GM12891 (cell line): ENCODE measurements at regions not wholly inside any gene's neighbourhood (a gene's known extent, or its start where the extent isn't known, plus 50 kb on each side); places are given as distances from the start of the nearest gene placed in this dataset.

Experiments
- DNase-seq: peaks from one replicate; pipeline ENCODE4 v3.0.0; 2011; ENCODE audit warnings: low spot score; ENCODE audit not compliant: insufficient read length
- FAIRE-seq: peaks from 2 replicates; lab custom pipeline; 2011; peaks lifted over from hg19 to GRCh38; lab: Jason Lieb, UNC
- PAX5 ChIP-seq: IDR thresholded peaks from 2 replicates; pipeline ENCODE4 v1.6.1; 2011; ENCODE audit warnings: low read length, moderate library complexity, mild to moderate bottlenecking; ENCODE audit not compliant: insufficient read depth, severe bottlenecking
- POLR2A ChIP-seq: IDR thresholded peaks from 2 replicates; pipeline ENCODE4 v1.6.1; 2011; ENCODE audit warnings: low read depth, low read length, control low read depth
- POLR2AphosphoS5 ChIP-seq: IDR thresholded peaks from 2 replicates; pipeline ENCODE4 v1.6.1; 2011; ENCODE audit warnings: low read depth, low read length, control low read depth
- POU2F2 ChIP-seq: IDR thresholded peaks from 2 replicates; pipeline ENCODE4 v1.6.1; 2011; ENCODE audit warnings: low read depth, mild to moderate bottlenecking, control low read depth, low read length, moderate library complexity
- SPI1 ChIP-seq: IDR thresholded peaks from 2 replicates; pipeline ENCODE4 v1.6.1; 2011; ENCODE audit warnings: low read depth, low read length, control low read depth
- TAF1 ChIP-seq: IDR thresholded peaks from 2 replicates; pipeline ENCODE4 v1.6.1; 2011; ENCODE audit warnings: low read depth, low read length, control low read depth

DNA sequence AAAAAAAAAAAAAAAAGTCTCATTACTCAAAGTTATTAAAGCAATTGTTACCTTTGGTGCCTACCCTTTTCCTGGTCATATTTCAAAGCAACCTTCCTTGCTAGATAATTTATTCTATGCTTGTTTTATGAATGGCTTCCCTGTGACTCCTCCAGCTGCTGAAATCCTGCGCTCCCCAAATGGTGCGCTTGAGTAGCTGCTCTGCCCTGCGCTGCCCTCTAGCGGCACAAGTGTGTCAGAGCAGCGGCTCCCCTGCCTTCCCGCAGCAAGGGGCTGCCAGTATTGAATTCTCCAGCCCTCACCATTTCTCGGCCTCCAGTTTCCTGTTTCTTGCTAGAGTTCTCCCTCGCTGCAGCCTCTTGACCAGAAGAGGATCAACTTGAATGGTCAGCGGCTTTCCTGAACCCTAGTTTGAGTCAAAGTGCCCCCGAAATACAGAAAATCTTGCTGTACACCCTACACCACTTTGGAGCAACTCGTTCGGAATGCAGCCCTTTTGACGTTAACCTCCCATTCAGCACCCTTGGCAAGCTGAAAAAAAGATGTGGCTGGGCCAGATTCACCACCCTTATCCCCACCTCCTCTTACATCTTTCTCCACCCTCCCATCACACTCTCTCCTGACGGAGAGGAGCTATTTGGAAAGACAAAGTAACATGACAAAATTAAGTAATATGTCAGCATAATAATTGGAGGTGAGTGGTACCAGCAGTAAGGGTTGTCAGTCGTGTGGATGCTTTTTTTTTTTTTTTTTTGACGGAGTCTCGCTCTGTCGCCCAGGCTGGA is 60.4 kb upstream of the KLHL31 start:
- DNase-seq (peak; percentile 58), FAIRE-seq (peak; percentile 78)
- TF ChIP-seq POU2F2 (no peak), POLR2AphosphoS5 (no peak), PAX5 (peak; percentile 85), TAF1 (no peak), POLR2A (no peak), SPI1 (no peak)

- TF ChIP-seq TAF1 (no peak), SPI1 (no peak), POLR2A (no peak), POU2F2 (no peak), POLR2AphosphoS5 (no peak), PAX5 (no peak)
- DNase-seq, result no peak
- no peak for FAIRE-seq
Observed at GRCh38 chr6:53724501-53724900, 58.9 kb upstream of the KLHL31 start.

DNA sequence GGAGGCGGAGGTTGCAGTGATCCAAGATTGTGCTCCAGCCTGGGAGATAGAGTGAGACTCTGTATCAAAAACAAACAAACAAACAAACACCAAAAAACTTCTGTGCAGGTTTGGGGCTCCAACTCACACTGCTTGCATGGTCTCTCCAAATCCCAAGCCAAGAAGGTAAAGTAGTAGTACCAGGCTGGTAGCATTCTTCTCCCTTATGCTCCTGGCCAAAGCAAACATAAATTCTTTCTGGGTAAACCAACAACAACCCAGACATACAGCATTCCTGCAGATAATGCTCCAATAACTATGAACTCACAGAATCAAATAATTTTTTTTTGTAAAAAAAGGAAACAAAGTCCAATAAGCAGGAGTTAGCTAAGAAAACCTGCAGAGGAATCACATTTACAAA is 57.8 kb upstream of the KLHL31 start:
- no peak for FAIRE-seq

DNA sequence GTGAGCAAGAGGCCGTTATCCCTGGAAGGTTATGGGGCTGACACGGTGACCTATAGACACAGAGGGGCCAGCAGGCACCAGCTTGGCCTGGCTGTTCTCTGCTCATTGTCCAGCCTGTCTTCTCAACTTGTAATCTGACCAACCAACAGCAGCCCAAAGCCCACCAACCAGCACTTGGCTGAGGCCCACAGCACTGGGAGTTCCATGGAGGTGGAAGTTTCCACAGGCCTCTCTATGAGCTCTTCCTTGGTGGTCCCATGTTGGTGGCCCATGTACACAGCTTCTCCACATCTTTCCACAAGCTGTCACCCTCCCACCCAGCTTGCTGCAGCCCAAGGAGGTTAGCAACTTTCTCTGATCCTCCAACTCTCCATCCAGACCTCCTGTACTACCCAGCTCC is 56.2 kb upstream of the KLHL31 start:
- TF ChIP-seq PAX5 (no peak), POLR2A (no peak), TAF1 (no peak), SPI1 (no peak), POLR2AphosphoS5 (no peak), POU2F2 (no peak)
- no peak for FAIRE-seq

More for the DNA sequence above, 57.8 kb upstream of the KLHL31 start:
- TF ChIP-seq TAF1 (no peak), SPI1 (no peak), PAX5 (no peak), POU2F2 (no peak), POLR2A (no peak), POLR2AphosphoS5 (no peak)
- no peak for DNase-seq

GRCh38 chr6:53718597-53719460 is 53.3 kb upstream of the KLHL31 start:
- TF ChIP-seq SPI1 (0 out of 2 replicates have a peak, but pooled peaks have one; percentile 16), POU2F2 (no peak)
- peak; percentile 35 for DNase-seq
- FAIRE-seq, result peak; percentile 88

More for the DNA sequence above, 56.2 kb upstream of the KLHL31 start:
- DNase-seq, result no peak

DNA sequence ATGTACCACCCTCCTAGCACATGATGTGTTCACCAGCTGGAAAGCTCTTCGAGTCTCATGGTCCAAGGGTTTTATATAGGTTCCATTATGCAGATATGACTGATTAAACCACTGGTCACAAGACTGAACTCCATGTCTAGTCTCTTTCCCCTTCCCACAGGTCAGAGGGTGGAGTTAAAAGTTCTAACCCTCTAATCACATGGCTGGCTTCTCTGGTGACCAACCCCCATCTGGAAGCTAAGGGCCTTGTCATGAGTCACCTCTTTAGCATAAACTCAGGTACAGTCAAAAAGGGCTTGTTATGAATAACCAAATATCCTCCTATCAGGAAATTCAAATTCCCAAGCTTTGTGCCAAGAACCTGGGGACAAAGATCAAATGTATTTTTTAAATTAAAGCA is 52.0 kb upstream of the KLHL31 start:
- DNase-seq (no peak), FAIRE-seq (no peak)
- TF ChIP-seq POU2F2 (no peak), POLR2AphosphoS5 (no peak), TAF1 (no peak), POLR2A (no peak), SPI1 (no peak), PAX5 (no peak)

DNA sequence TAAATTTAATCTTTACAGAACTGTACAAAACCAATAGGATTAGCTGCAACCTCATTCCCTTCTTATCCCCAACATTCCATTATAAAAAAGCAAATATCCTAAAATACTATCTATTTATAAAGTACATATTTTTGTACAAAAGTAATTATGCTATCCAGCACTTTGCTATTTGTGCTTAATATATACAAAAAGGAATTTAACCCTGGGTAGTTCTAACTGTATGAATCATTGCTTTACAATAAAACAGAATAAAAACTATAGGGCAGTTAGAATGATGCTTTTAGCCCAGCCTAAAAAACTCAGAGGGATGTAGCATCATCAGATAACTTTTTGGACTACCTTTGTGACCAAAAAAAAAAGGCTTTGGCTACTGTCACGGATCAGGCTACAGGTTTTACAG is 49.9 kb upstream of the KLHL31 start:
- TF ChIP-seq PAX5 (no peak), TAF1 (no peak), POU2F2 (no peak), POLR2A (no peak), POLR2AphosphoS5 (no peak), SPI1 (no peak)
- DNase-seq (no peak), FAIRE-seq (no peak)
